Upper lobe of right lung (tissue), 1 donor: ENCODE measurements at regions not wholly inside any gene's neighbourhood (a gene's known extent, or its start where the extent isn't known, plus 50 kb on each side); places are given as distances from the start of the nearest gene placed in this dataset.

Experiments
- ATAC-seq: fragments of 200-7000 bp; cut with Tn5 transposase; one replicate; pipeline ENCODE4 v1.9.1; 2020; ENCODE audit warnings: mild to moderate bottlenecking, moderate library complexity
- DNase-seq: peaks from one replicate; pipeline ENCODE4 v3.0.0-alpha.2; 2020
- H3K27ac ChIP-seq: fragments of 200-600 bp; one replicate; pipeline ENCODE4 v1.8.0; 2022
- H3K27me3 ChIP-seq: fragments of 200-600 bp; one replicate; pipeline ENCODE4 v1.8.0; 2022; ENCODE audit warnings: mild to moderate bottlenecking
- H3K36me3 ChIP-seq: fragments of 200-600 bp; one replicate; pipeline ENCODE4 v1.8.0; 2022
- H3K4me1 ChIP-seq: fragments of 200-600 bp; one replicate; pipeline ENCODE4 v1.8.0; 2022
- H3K4me3 ChIP-seq: fragments of 200-600 bp; one replicate; pipeline ENCODE4 v1.8.0; 2022; ENCODE audit warnings: mild to moderate bottlenecking
- H3K9me3 ChIP-seq: fragments of 200-600 bp; one replicate; pipeline ENCODE4 v1.8.0; 2022
- CTCF ChIP-seq: fragments of 200-600 bp; IDR thresholded peaks from one replicate; pipeline ENCODE4 v1.8.0; 2022; ENCODE audit warnings: antibody characterized with exemption
- intact Hi-C: fragments of 100-400 bp; cut with DNase I; formaldehyde crosslinking; loops from one replicate; pipeline ENCODE4 v1.11.0; 2022
- donor health status: DM: no; HTN: yes; CAD: no; lungs with severe emphysema.

GRCh38 chr11:27968461-27968860, 139.5 kb downstream of the KIF18A start:
- H3K9me3 ChIP-seq, result no peaks in the 10 kb centered on the region
- no peaks in the 10 kb centered on the region for H3K27me3 ChIP-seq
- no peaks in the 10 kb centered on the region for H3K36me3 ChIP-seq
- TF ChIP-seq CTCF, result no peak
- DNase-seq, result no peak
- no peak for ATAC-seq
- intact Hi-C loops, result no loop called here
- no peak overlapping the region for H3K27ac ChIP-seq
- H3K4me3 ChIP-seq, result no peak overlapping the region
- no peaks in the 10 kb centered on the region for H3K4me1 ChIP-seq

- Histone ChIP-seq H3K27me3 (no peaks in the 10 kb centered on the region), H3K36me3 (no peaks in the 10 kb centered on the region), H3K4me3 (no peak overlapping the region), H3K9me3 (no peaks in the 10 kb centered on the region), H3K4me1 (no peaks in the 10 kb centered on the region), H3K27ac (no peak overlapping the region)
- intact Hi-C loops, result no loop called here
- ATAC-seq (no peak), DNase-seq (no peak)
- no peak for TF ChIP-seq CTCF
These were observed 142.4 kb downstream of the KIF18A start for GRCh38 chr11:27965559-27965958.

GRCh38 chr11:27963370-27963769, 144.6 kb downstream of the KIF18A start:
- no peaks in the 10 kb centered on the region for H3K9me3 ChIP-seq
- H3K27ac ChIP-seq, result no peak overlapping the region
- TF ChIP-seq CTCF, result no peak
- no peaks in the 10 kb centered on the region for H3K4me1 ChIP-seq
- intact Hi-C loops, result no loop called here
- H3K27me3 ChIP-seq, result no peaks in the 10 kb centered on the region
- no peaks in the 10 kb centered on the region for H3K36me3 ChIP-seq
- no peak for ATAC-seq
- no peak for DNase-seq
- H3K4me3 ChIP-seq, result no peak overlapping the region

- TF ChIP-seq CTCF, result no peak
- intact Hi-C loops, result no loop called here
- H3K27me3 ChIP-seq, result no peaks in the 10 kb centered on the region
- H3K4me3 ChIP-seq, result no peak overlapping the region
- H3K27ac ChIP-seq, result no peak overlapping the region
- H3K36me3 ChIP-seq, result no peaks in the 10 kb centered on the region
- DNase-seq (no peak), ATAC-seq (no peak)
- H3K9me3 ChIP-seq, result no peaks in the 10 kb centered on the region
- no peaks in the 10 kb centered on the region for H3K4me1 ChIP-seq
These were observed 157.8 kb downstream of the KIF18A start for GRCh38 chr11:27949951-27950738.

- TF ChIP-seq CTCF, result no peak
- H3K4me3 ChIP-seq, result no peak overlapping the region
- no peaks in the 10 kb centered on the region for H3K4me1 ChIP-seq
- H3K9me3 ChIP-seq, result no peaks in the 10 kb centered on the region
- no peak for ATAC-seq
- H3K27me3 ChIP-seq, result no peaks in the 10 kb centered on the region
- no peak for DNase-seq
- H3K36me3 ChIP-seq, result no peaks in the 10 kb centered on the region
- H3K27ac ChIP-seq, result no peak overlapping the region
- intact Hi-C loops, result no loop called here
These were observed 162.6 kb downstream of the KIF18A start for GRCh38 chr11:27945348-27945747.

GRCh38 chr11:27938011-27938410, 169.9 kb downstream of the KIF18A start:
- H3K27me3 ChIP-seq, result no peaks in the 10 kb centered on the region
- no peak for TF ChIP-seq CTCF
- no peak overlapping the region for H3K27ac ChIP-seq
- no peaks in the 10 kb centered on the region for H3K36me3 ChIP-seq
- H3K4me3 ChIP-seq, result no peak overlapping the region
- H3K4me1 ChIP-seq, result no peaks in the 10 kb centered on the region
- H3K9me3 ChIP-seq, result no peaks in the 10 kb centered on the region
- ATAC-seq, result no peak
- DNase-seq, result no peak
- intact Hi-C loops, result no loop called here
